OCI-LY3 (cell line): ENCODE measurements at regions not wholly inside any gene's neighbourhood (a gene's known extent, or its start where the extent isn't known, plus 50 kb on each side); places are given as distances from the start of the nearest gene placed in this dataset.

ENCODE experiments used
- CTCF ChIP-seq: fragments of 200-600, 300-600 bp; sonication (generic); IDR thresholded peaks from 2 replicates; pipeline ENCODE4 v1.5.1; 2014; ENCODE audit warnings: antibody characterized with exemption, low read length, low read depth
- EZH2phosphoT487 ChIP-seq: fragments of 200-600 bp; shearing (Covaris generic); IDR thresholded peaks from 2 replicates; pipeline ENCODE4 v1.6.1; 2018; ENCODE audit warnings: antibody characterized with exemption, mixed run types, low read depth

GRCh38 chr6:8628736-8629135 is 193.4 kb upstream of the SLC35B3 start:
- TF ChIP-seq CTCF (no peak), EZH2phosphoT487 (no peak)
